Uterus (tissue), 2 donors: ENCODE measurements at regions not wholly inside any gene's neighbourhood (a gene's known extent, or its start where the extent isn't known, plus 50 kb on each side); places are given as distances from the start of the nearest gene placed in this dataset.

ENCODE experiments used
- CTCF ChIP-seq, 4 experiments: fragments of 200-600 bp in 2 of 4; fragments of 450-650 bp in 2 of 4; sonication (generic) in 2 of 4; IDR thresholded peaks; one replicate each; pipeline ENCODE4 v1.5.1; 2016 to 2019; ENCODE audit warnings: antibody characterized with exemption in 4 of 4, mild to moderate bottlenecking in 2 of 4, moderate library complexity in 1 of 4
- POLR2A ChIP-seq, 2 donors: fragments of 450-650 bp; IDR thresholded peaks; one replicate each; pipeline ENCODE4 v1.6.1; 2016; ENCODE audit warnings: antibody characterized with exemption in 2 of 2, mild to moderate bottlenecking in 1 of 2, moderate library complexity in 1 of 2

DNA sequence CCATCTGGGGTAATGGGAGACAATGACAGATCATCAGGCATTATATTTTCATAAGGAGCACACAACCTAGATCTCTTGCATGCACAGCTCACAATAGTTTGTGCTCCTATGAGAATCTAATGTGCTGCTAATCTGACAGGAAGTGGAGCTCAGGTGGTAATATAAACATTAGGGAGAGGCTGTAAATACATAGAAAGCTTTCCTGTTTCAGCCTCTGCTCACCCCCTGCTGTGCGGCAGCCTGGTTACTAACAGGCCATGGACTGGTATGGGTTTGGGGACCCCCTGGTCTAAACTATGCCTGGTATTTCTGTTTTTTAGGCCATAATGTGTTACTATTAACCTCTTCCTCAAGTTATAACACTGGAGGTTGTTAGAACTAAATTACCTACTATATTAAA, 1373.7 kb downstream of the LRFN5 start:
- TF ChIP-seq POLR2A (IDR thresholded peaks at IDR 0.05) = no peak
- TF ChIP-seq CTCF (IDR thresholded peaks at IDR 0.05) = no peak
